ENCODE measurements at regions not wholly inside any gene's neighbourhood (a gene's known extent, or its start where the extent isn't known, plus 50 kb on each side); places are given as distances from the start of the nearest gene placed in this dataset.

DNA sequence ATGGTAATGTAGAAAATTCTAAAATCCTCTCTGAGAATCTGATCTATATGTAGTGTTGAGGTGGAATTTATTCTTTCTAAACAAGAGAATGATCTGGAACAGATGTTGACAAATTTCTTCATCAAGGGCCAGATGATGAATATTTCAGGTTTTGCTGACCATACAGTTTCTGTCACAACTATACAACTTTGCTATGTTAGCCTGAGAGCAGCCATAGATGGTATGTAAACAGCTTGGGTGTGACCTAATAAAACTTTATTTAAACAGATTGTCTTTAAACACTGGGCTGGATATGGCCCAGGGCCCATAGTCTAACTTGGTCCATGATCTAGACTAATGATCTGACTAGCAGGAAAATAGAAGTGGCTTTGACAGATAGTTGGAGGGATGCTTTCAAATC is 213.6 kb upstream of the CELF2 start:
- no peak for DNase-seq (ENCODE audit: low spot score)
- no peak overlapping the region for H3K27ac ChIP-seq
- POLR2A ChIA-PET (ENCODE audit: low non-redundant PET): no interaction called here
- CTCF ChIA-PET: no interaction called here
- no peak for TF ChIP-seq CTCF (conservative IDR thresholded peaks at IDR 0.05; ENCODE audit: low read depth)

- ChIA-PET POLR2A (ENCODE audit: low non-redundant PET) (no interaction called here), CTCF (interaction anchor here (0.6 kb wide), 1 partner anchor 67 kb away, joined by 3 read pairs; no protein-coding TSS in a partner anchor)
- peak; percentile 79 for DNase-seq (ENCODE audit: low spot score)
- TF ChIP-seq CTCF (conservative IDR thresholded peaks at IDR 0.05; ENCODE audit: low read depth): no peak
- no peak overlapping the region; the same call in 1 of the 2 replicates for H3K27ac ChIP-seq
Observed at GRCh38 chr10:10804998-10805740, 212.5 kb upstream of the CELF2 start.

DNA sequence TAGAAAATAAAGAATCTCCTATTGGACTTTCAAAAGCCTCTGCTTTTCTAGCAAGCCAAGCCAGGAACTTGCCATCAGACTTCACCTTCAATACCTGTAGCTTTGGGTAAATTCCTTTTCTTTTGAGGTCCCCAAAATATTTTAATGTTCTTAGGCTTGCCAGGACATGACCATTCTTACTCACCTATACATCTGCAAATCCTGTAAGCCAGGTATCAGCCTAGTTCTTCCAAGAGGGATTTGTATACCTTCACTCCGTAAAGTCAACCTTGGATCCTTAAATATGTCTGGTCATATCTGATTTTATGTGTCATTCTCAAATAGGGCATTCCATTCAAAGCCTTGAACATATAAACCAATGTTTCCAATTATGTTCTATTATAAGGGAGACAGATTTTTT is 210.6 kb upstream of the CELF2 start:
- TF ChIP-seq CTCF (conservative IDR thresholded peaks at IDR 0.05; ENCODE audit: low read depth): no peak
- H3K27ac ChIP-seq: no peak overlapping the region
- DNase-seq (ENCODE audit: low spot score): no peak
- CTCF ChIA-PET: no interaction called here
- POLR2A ChIA-PET (ENCODE audit: low non-redundant PET): interaction anchor here (0.6 kb wide), 1 partner anchor 123 kb away, joined by 3 read pairs; no protein-coding TSS in a partner anchor

- CTCF ChIA-PET: no interaction called here
- no peak for TF ChIP-seq CTCF (conservative IDR thresholded peaks at IDR 0.05; ENCODE audit: low read depth)
- no peak overlapping the region for H3K27ac ChIP-seq
- no peak for DNase-seq (ENCODE audit: low spot score)
- POLR2A ChIA-PET (ENCODE audit: low non-redundant PET): no interaction called here
Observed at GRCh38 chr10:10811562-10811961, 206.1 kb upstream of the CELF2 start.

DNA sequence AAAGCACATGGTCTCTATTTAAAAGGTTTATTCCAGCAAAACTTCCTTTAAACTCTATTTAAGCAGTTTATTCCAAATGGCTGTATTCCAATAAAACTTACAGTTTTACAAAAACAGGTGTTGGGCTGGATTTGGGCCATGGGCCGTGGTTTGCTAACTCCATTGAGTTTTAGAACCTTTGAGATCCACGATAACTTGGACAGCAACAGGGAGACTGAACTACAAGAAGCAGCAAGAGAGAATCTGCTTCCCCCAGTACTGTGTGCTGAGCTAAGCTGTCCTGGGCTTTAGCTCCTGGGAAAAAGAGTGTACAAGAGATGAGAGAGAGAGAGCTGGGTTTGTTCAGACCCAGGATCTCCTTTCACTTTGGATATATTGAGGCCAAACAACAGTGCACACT is 204.0 kb upstream of the CELF2 start:
- DNase-seq (ENCODE audit: low spot score): no peak
- TF ChIP-seq CTCF (conservative IDR thresholded peaks at IDR 0.05; ENCODE audit: low read depth): no peak
- CTCF ChIA-PET: no interaction called here
- POLR2A ChIA-PET (ENCODE audit: low non-redundant PET): no interaction called here
- no peak overlapping the region for H3K27ac ChIP-seq

GRCh38 chr10:10814069-10814468 is 203.6 kb upstream of the CELF2 start:
- DNase-seq (ENCODE audit: low spot score): no peak
- ChIA-PET POLR2A (ENCODE audit: low non-redundant PET) (no interaction called here), CTCF (no interaction called here)
- no peak overlapping the region for H3K27ac ChIP-seq
- TF ChIP-seq CTCF (conservative IDR thresholded peaks at IDR 0.05; ENCODE audit: low read depth): no peak

Data from RWPE1 (cell line).